ENCODE measurements at regions not wholly inside any gene's neighbourhood (a gene's known extent, or its start where the extent isn't known, plus 50 kb on each side); places are given as distances from the start of the nearest gene placed in this dataset.
"Not testable (repeated sequence)": the region's sequence is repeated elsewhere in the genome, so short reads cannot be mapped to it uniquely, and the experiment has no call there.

- no peak for DNase-seq
Measured at GRCh38 chr7:3164380-3164792, 120.7 kb upstream of the CARD11 start.

GRCh38 chr7:3165681-3166580, 122.3 kb upstream of the CARD11 start:
- no peak for DNase-seq

GRCh38 chr7:3167551-3167950, 123.9 kb upstream of the CARD11 start:
- no peak for DNase-seq

GRCh38 chr7:3168370-3168769, 124.7 kb upstream of the CARD11 start:
- DNase-seq: no peak

- DNase-seq: no peak
Measured at GRCh38 chr7:3168869-3169268, 125.2 kb upstream of the CARD11 start.

GRCh38 chr7:3172768-3173280, 128.2 kb upstream of the SDK1 start:
- DNase-seq: no peak

GRCh38 chr7:3174515-3175284, 126.4 kb upstream of the SDK1 start:
- no peak for DNase-seq

GRCh38 chr7:3175285-3175902, 125.7 kb upstream of the SDK1 start:
- no peak for DNase-seq

GRCh38 chr7:3176112-3177000, 124.7 kb upstream of the SDK1 start:
- DNase-seq: no peak

GRCh38 chr7:3177271-3177670, 123.8 kb upstream of the SDK1 start:
- no peak for DNase-seq

- no peak for DNase-seq
Measured at GRCh38 chr7:3179456-3179855, 121.6 kb upstream of the SDK1 start.

- no peak for DNase-seq
Measured at GRCh38 chr7:3180604-3181003, 120.4 kb upstream of the SDK1 start.

- not testable (repeated sequence) for DNase-seq
Measured at GRCh38 chr7:3182055-3182454, 119.0 kb upstream of the SDK1 start.

- no peak for DNase-seq
Measured at GRCh38 chr7:3187444-3188040, 113.5 kb upstream of the SDK1 start.

- no peak for DNase-seq
Measured at GRCh38 chr7:3188946-3189345, 112.1 kb upstream of the SDK1 start.

- DNase-seq: no peak
Measured at GRCh38 chr7:3191548-3191947, 109.5 kb upstream of the SDK1 start.

- DNase-seq: no peak
Measured at GRCh38 chr7:3192669-3193068, 108.4 kb upstream of the SDK1 start.

GRCh38 chr7:3193379-3194120, 107.5 kb upstream of the SDK1 start:
- no peak for DNase-seq

- no peak for DNase-seq
Measured at GRCh38 chr7:3194501-3195141, 106.4 kb upstream of the SDK1 start.

- DNase-seq: no peak
Measured at GRCh38 chr7:3195160-3195559, 105.9 kb upstream of the SDK1 start.
